CD4-positive, alpha-beta T cell treated with Interleukin-17A for 1 hour (primary cell): ENCODE measurements at regions not wholly inside any gene's neighbourhood (a gene's known extent, or its start where the extent isn't known, plus 50 kb on each side); places are given as distances from the start of the nearest gene placed in this dataset.
"Not testable (repeated sequence)": the region's sequence is repeated elsewhere in the genome, so short reads cannot be mapped to it uniquely, and the experiment has no call there.

ENCODE experiments used
- DNase-seq: peaks from one replicate; pipeline ENCODE4 v3.0.0-alpha.2; 2020

DNA sequence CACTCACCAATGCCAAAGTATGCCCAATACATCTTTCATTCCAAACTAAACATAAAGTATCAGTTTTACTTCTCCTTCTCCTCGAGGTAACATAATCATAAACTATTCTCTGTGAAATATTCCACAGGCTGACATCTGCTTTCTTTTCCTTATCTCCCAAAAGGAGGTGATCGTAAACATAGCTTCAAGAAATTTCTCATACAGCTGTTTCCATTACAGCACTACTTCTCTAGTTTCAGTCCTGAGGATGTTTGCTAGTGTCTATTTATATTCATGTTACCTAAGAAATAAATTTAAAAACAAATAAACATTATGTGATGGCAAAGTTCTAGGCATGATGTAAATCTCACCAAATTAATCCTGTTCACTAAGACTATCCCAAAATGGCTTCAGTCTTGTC, 90.1 kb upstream of the CPSF6 start:
- no peak for DNase-seq

DNA sequence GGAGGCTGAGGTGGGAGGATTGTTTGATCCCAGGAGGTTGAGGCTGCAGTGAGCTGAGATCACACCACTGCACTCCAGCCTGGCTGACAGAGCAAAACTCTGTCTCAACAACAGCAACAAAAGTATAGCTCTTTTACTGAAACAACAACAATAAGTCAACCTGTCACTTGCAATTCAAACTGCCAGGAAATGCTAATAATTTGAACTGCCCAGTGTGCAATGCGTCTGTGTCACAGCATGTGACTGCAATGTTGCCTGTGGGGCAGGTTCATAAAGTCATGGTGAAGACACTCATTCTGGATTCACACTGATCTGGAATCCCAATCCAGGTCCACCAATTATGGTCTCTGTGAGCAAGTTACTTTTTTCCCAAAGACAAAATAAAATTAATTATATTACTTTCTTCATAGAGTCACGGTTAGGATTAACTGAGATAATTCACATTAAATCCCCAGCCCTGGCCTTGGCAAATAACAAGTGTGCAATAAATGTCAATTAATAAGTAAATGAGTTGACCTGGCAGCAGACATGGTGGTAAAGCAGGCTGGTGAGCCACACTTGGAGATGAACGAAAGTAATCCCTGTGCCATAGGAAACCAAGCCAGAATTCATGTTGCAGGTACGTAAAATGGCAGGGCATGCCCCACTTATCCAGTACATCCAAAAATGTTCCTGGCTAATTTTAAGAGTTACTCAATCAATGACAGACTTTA, 89.1 kb upstream of the CPSF6 start:
- DNase-seq: no peak

DNA sequence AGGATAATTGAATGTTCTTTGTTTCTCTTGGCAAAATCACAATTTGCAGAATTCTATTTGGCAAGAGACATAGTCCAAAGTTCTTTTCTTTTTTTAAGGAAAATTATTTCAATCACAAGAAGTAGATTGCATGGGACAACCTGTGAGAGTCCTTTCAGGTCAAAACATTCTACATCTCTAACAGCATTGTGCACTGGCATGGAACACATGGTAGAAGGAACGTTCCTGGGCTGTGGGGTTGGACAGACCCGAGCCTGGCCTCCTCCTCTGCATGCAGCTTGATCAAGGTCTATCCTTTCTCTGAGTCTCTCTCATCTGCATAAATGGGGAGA, 88.6 kb upstream of the CPSF6 start:
- no peak for DNase-seq

DNA sequence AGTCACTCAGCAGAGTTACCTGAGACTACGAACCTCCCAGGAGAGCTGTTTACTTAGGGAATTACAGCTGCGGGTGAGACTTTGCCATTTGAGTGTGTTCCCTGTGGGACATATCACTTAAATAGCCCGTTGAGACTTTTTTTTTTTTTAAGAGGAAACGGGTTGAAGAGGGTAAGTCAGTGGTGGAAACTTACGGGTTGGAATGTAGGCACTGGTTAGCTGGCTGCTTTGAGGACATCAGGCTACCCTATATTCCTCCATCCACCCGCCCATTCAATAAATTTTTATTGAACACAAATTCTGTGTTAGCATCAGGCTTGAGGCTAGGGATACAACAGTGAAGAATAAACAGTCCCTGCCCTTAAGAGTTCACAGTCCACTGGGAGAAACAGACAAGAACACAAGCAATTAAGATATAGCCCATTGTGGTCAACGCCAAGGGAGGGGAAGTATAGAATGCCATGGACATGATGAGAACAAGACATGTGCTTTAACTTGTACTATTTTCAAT, 88.1 kb upstream of the CPSF6 start:
- DNase-seq: no peak

DNA sequence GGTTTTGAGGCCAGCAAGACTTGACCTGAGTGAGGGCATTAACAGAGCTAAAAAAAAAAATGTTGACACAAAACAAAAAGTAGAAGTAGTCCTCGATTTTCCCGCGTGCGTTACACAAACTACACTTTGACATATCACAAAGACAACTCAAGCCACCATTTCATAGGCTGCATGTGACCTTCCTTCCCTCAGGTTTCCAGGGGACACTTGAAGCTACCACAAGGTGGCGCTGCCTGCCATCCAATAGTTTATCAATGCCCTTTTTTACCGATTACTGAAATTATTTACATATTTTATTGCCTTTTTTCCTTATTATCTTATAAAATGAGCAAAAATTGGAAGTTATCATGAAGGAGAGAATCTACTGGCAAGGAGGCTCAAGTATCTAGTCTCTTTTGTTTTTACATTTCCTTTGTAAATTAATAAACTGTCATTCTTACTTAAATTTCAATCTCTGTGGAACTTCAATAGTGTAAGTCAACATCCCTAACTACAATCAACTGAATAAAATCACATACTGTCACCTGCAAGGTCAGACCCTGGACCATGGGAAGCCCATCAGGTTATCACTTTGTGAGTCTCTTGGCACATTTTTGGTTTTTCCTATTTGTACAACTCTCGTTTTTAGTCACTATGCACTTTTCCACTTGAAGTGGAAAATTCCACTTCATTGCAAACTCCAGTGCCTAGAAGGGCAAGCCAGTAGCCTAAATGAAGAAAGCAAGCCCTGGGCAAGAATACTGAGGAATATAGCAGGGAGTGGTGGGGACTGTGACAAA, 84.6 kb upstream of the CPSF6 start:
- DNase-seq: peak; percentile 84

DNA sequence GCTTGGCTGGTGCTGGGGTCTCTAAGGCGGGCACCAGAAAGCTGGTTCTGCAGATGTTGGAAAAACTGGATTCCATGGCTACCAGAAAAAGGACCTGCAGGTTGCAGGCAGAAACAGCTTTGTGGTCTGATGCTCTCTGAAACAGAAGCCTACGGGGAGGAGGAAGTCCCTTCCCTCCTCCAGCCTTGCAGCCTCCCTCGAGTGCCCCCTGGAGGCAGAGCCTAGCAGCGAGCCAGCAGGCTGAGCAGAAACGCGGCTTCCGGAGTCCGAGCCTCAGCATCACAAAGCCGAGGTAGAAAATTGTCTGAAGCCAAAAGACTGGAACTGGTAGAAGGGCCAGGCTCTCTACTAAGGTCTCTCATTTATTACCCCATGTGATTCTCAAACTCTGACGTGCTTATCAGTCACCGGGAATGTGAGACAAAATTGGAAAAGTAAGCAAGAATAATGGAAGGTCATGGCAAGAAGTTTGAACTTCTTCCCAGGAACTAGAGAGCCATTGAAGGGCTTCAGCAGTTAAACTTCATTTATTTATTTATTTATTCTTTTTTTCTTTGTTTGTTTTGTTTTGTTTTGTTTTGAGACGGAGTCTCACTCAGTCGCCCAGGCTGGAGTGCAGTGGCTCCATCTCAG, 82.2 kb upstream of the CPSF6 start:
- DNase-seq: peak; percentile 89

DNA sequence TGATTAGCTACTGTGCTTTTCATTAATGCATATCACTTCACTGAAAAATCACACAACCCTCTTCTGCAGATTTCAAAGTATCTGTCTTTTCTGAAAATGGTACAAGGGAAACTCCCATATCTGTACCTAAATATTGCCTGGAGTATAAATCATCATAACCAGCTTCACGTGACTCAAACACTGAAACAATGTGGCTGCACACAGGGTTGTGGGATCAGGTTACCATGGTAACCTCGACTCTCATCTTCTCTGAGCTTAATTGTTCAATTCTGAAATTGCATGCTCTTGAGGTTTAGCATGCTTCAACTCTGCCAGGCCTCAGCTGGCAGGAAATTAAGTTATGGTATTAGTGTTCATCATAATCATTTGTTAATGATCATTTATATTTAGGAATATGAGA, 77.5 kb upstream of the CPSF6 start:
- peak; percentile 62 for DNase-seq

DNA sequence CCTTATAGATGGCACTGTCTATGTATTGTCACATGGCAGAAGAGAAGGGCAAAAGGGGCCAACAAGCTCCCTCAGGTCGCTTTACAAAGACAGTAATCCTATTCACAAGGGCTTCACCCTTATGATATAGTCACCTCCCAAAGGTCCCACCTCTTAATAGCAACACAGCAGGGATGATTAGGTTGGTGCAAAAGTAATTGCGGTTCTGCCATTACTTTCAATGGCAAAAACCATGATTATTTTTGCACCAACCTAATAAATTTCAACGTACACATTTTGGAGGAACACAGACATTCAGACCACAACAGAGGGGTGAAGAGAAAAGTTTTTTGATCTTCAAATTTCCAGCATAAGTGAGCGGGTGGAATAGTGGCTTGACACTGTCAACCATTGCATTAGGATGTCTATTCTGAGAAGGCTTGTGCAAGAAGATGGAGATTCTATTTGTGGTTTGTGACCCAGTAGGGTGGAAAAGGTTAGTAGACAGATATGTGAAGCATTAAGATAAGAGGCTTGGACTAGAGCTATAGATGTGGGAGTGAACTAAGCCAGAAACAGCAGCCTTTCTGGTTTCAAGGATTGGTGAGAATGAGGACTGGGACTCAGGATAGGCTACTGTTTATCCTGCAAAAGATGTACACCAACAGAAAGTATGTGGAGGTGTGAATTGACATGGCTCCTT, 75.5 kb upstream of the CPSF6 start:
- DNase-seq: no peak

DNA sequence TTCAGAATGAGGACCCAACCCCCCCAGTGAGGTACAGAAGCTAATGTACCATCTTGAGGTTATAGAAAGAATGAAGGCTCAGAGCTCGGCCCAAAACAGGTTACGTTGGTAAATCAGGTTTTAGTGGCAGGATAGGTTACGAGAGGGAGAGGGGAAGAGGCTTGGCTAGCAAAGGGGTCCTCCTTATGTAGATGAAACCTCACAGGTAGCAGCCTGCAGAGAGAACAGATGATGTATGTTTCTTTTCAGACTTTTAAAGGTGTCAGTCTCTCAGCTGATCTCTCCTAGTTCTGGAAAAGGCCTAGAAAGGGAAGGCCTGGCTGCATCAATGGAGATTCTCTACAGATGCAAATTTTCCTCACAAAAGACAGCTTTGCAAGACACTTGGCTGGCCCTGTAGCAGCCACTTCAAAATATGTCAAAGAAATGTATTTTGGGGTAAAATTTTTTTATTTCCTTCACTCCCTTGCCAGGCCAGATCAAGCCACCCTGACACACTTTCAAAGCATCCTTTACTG, 71.7 kb upstream of the CPSF6 start:
- no peak for DNase-seq

DNA sequence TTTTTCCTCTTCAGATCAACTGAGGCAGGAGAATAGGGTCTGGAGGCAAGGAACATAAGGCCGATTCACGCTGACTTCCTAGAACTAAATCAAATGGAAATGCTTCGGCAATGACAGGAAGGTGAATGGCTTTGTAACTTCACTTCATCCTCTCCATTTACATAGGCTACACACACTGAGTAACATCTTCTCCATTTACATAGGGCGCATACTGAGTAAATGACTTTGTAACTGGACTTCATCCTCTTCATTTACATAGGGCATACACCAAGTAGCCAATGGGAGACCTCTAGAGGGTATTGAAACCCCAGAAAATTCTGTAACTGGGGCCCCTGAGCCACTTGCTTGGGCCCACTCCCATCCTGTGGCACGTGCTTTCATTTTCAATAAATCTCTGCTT, 71.0 kb upstream of the CPSF6 start:
- DNase-seq: no peak

DNA sequence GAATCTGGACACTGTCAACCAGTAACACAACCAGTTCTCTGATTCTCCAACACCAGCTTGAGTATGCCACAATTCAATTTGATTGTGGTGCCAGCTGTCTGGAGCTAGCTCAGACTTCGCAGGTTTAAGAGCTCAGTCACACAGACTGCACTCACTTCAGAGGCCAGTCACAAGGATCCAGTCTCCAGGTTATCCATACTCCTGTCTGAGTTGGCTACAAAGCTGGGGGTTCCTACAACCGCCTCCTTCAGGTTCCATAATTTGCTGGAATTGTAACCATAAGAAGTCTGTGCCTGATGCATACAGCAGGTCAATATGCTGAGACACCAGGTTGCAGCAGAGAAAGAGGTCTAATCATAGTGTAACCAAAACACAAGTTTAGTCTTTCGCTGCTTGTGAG, 70.5 kb upstream of the CPSF6 start:
- DNase-seq: no peak

DNA sequence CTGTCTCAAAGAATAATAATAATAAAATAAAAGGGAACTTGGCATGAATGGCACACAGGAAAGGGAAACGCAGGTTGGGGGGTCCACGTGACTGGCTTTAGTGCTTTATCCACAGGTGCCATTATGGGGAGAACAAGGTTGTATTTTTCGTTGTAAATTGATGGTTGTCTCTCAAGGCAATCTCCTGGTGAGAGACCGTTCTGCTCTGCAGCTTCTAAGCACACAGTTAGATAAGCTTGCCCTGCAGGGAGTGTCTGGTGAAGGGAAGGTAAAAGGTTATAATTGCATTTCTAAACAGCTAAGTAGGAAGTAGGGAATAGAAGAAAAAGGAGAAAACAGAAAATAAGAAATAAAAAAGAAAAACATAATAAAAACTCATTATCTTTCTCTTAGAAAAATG, 69.1 kb upstream of the CPSF6 start:
- DNase-seq: no peak

DNA sequence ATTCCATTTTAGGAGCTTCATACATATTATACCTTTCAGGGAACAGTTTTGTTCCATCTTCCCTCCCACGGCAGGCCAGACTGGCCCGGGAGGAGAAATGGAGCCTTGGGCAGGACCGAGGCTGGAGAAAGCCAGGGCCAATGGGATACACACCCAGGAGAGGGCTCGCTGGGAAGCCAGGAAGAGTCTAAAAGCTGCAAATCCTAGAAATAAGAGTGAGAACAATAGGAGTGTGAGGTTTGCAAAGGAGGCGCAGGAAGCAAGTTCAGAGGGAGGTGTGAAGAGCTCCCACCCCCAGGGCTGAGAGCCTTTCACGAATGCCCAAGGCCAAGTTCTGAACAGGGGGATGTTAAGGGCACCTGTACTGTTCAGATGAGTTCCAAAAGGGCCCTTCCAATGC, 67.5 kb upstream of the CPSF6 start:
- DNase-seq: no peak

DNA sequence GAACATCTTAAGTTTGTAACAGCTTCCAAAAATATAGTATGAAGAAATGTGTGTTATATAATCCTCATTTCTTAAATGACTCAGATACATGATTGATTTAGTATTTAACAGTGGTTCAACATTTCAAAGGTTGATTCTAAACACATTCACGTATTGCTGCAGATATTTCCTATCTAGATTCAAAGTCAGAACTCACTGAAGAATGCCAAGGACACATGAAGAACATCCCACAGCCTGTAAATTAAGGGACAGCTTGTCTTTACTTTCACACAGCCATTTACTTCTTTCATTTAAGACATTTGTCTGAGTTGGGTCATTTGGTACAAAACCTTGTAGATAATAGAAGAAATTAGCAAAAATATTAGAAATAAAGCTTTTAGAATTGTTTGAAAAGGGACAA, 66.9 kb upstream of the CPSF6 start:
- DNase-seq: no peak

DNA sequence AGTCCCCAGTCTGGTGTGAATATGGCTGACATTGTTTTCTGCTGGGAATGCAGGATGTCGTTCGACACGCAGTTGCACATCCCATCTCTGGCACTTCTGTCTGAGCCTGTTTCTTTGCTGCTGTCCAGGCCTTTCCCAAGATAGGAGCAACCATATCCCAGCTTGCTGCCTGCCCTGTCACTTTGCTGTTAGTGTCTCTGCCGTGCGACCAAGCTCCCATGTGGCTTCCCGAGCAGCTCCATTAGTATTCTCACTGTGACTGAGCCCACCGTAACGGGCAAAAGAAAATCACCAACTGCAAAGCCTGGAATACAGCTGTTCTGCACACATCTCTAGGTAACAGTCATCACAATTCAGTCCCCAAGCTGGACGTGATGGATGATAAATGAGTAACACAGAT, 66.0 kb upstream of the CPSF6 start:
- no peak for DNase-seq

DNA sequence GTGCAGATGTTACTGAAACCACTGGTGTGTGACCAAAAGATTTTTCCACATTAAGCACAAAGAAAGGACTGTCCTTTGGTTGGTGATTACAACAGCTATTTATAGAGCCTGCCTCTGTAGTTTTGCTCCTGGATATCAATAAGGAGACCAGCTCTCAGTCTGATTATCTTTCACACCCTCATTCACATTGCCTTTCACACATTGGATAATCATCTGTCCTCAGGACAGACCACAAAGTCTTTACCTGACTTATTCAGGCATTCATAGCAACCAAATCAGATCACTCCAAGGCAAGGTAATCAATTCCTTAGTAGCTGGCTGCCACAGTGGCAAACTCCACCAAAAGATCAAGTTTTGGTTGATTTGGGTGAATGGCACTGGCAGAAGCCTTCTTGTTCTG, 59.6 kb upstream of the CPSF6 start:
- no peak for DNase-seq

DNA sequence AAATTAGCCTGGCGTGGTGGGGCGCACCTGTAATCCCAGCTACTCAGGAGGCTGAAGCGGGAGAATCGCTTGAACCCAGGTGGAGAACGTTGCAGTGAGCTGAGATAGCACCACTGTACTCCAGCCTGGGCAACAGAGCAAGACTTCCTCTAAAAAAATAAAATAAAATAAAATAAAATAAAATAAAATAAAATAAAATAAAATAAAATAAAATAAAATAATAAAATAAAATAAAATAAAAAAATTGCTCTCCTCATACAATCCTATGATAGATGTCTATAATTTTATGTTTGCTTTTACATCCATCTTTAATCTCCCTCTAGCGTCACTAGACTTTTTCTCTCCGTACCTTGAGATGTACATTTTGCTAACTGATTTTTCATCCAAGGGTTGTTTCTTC, 51.8 kb upstream of the CPSF6 start:
- not testable (repeated sequence) for DNase-seq

DNA sequence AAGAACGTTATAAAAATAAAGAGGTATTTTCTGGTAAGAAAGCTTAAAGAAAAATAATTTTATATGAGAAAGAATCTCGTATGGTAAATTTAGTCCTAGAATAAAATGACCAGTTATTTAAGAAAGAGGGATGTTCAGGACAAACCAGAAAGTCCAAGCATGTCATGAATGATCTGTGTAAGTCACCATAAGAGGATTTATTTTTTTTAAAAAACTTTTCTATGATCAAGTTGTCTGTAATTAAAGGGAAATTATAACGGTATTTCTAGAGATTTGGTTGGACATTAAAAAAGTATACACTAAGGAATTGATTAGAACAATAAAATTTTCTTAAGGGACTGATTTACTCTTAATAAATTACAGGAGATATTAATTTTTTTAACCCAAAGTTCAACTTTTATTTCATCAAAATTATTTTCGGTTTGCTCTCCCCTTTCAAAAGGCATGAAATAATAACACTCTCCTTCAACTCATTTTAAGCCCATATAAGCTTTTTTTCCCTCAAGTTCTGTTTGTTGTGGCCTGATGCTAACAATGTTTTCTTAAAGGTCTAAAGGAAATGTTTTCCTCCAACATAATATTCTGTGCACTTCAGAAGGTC, 49.9 kb upstream of the CPSF6 start:
- DNase-seq: no peak
